AG10803 (cell line): ENCODE measurements at regions not wholly inside any gene's neighbourhood (a gene's known extent, or its start where the extent isn't known, plus 50 kb on each side); places are given as distances from the start of the nearest gene placed in this dataset.

Experiments used
- DNase-seq: peaks from one replicate; pipeline ENCODE4 v3.0.0; 2010; ENCODE audit warnings: low read depth
- H3K4me3 ChIP-seq: 2 replicates; pipeline ENCODE4 v1.5.1; 2011; ENCODE audit warnings: mild to moderate bottlenecking, low read length, control low read depth
- CTCF ChIP-seq: conservative IDR thresholded peaks from 2 replicates; pipeline ENCODE4 v1.5.1; 2011; ENCODE audit warnings: mild to moderate bottlenecking, low read length, control low read depth, inconsistent platforms

GRCh38 chr13:74450964-74451363, 316.8 kb upstream of the KLF12 start:
- TF ChIP-seq CTCF = no peak
- DNase-seq = peak; percentile 65
- H3K4me3 ChIP-seq = no peak overlapping the region

GRCh38 chr13:74450525-74450845, 316.3 kb upstream of the KLF12 start:
- TF ChIP-seq CTCF = no peak
- DNase-seq = no peak
- no peak overlapping the region for H3K4me3 ChIP-seq

- TF ChIP-seq CTCF = no peak
- no peak for DNase-seq
- no peak overlapping the region for H3K4me3 ChIP-seq
These were observed 315.8 kb upstream of the KLF12 start for GRCh38 chr13:74449811-74450524.

- peak; percentile 4 for DNase-seq
- no peak overlapping the region for H3K4me3 ChIP-seq
- no peak for TF ChIP-seq CTCF
These were observed 310.8 kb upstream of the KLF12 start for GRCh38 chr13:74444864-74445479.

DNA sequence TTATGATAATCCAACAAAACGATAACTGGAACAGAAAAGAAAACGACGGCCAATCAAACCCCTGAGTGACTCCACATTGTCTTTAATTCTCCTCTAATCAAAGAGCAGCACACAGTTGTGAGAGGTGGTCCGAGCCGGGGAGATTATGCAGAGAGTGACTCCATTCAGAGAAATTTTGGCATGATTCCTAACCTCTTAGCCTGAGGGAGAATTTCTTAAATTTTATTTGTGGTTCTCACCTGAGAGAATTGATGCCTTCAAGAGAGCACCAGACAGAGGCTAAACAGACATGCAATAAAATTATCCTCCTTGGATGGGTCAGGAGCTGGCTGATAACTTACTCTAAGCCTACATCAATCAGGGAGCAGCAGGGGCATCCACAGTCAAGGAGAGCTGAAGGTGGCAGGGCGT, 310.0 kb upstream of the KLF12 start:
- H3K4me3 ChIP-seq = no peak overlapping the region
- DNase-seq = peak; percentile 6
- TF ChIP-seq CTCF = no peak

- no peak overlapping the region for H3K4me3 ChIP-seq
- TF ChIP-seq CTCF = no peak
- DNase-seq = peak; percentile 84
These were observed 309.4 kb upstream of the KLF12 start for GRCh38 chr13:74443631-74444030.

GRCh38 chr13:74442751-74443150, 308.5 kb upstream of the KLF12 start:
- no peak for DNase-seq
- H3K4me3 ChIP-seq = no peak overlapping the region
- no peak for TF ChIP-seq CTCF
